Activated CD8-positive, alpha-beta T cell treated with anti-CD3 and anti-CD28 coated beads for 36 hours (primary cell): ENCODE measurements at regions not wholly inside any gene's neighbourhood (a gene's known extent, or its start where the extent isn't known, plus 50 kb on each side); places are given as distances from the start of the nearest gene placed in this dataset.

Experiments used
- ATAC-seq: fragments of 200-7000 bp; cut with Tn5 transposase; one replicate; pipeline ENCODE4 v1.10.0; 2021; ENCODE audit warnings: mild to moderate bottlenecking, moderate library complexity
- CTCF ChIA-PET: fragments of 350-600 bp; sonication (Branson Sonifier 250); formaldehyde crosslinking; loops from one replicate; lab custom pipeline; 2021; ENCODE audit warnings: antibody characterized with exemption; lab: Charles Lee
- POLR2A ChIA-PET: fragments of 350-600 bp; sonication (Branson Sonifier 250); formaldehyde crosslinking; loops from one replicate; lab custom pipeline; 2021; ENCODE audit warnings: antibody characterized with exemption; lab: Charles Lee
- DNase-seq: peaks from one replicate; pipeline ENCODE4 v3.0.0-alpha.2; 2020
- H3K27ac Mint-ChIP-seq: one replicate; pipeline ENCODE4 v1.8.0; 2021; ENCODE audit warnings: mild to moderate bottlenecking, mixed read lengths
- H3K27me3 Mint-ChIP-seq: one replicate; pipeline ENCODE4 v1.8.0; 2021; ENCODE audit warnings: mixed read lengths
- H3K36me3 Mint-ChIP-seq: one replicate; pipeline ENCODE4 v1.8.0; 2021; ENCODE audit warnings: low read depth, mixed read lengths
- H3K4me1 Mint-ChIP-seq: one replicate; pipeline ENCODE4 v1.8.0; 2021; ENCODE audit warnings: low read depth, mixed read lengths
- H3K4me3 Mint-ChIP-seq: one replicate; pipeline ENCODE4 v1.8.0; 2021; ENCODE audit warnings: mild to moderate bottlenecking, moderate library complexity, mixed read lengths
- H3K9me3 Mint-ChIP-seq: one replicate; pipeline ENCODE4 v1.8.0; 2021; ENCODE audit warnings: mixed read lengths
- CTCF ChIP-seq: fragments of 200-600 bp; IDR thresholded peaks from one replicate; pipeline ENCODE4 v1.8.0; 2022; ENCODE audit warnings: antibody characterized with exemption, mild to moderate bottlenecking
- intact Hi-C: fragments of 100-400 bp; cut with micrococcal nuclease; formaldehyde crosslinking; loops from one replicate; pipeline ENCODE4 v1.10.0; 2022

GRCh38 chr3:79835701-79836100 lies 67.9 kb upstream of the ROBO1 start:
- Mint-ChIP-seq H3K36me3 (no peaks in the 10 kb centered on the region), H3K4me3 (no peak overlapping the region), H3K4me1 (no peaks in the 10 kb centered on the region), H3K27me3 (no peaks in the 10 kb centered on the region), H3K27ac (no peak overlapping the region), H3K9me3 (peaks cover 14% of the 10 kb centered on the region)
- no peak for TF ChIP-seq CTCF
- ChIA-PET CTCF (no interaction called here), POLR2A (no interaction called here)
- no peak for ATAC-seq
- intact Hi-C loops = no loop called here
- no peak for DNase-seq

GRCh38 chr3:79824166-79824565 lies 56.4 kb upstream of the ROBO1 start:
- Mint-ChIP-seq H3K9me3 (peaks cover 4% of the 10 kb centered on the region), H3K4me1 (no peaks in the 10 kb centered on the region), H3K27me3 (no peaks in the 10 kb centered on the region), H3K4me3 (no peak overlapping the region), H3K36me3 (no peaks in the 10 kb centered on the region), H3K27ac (no peak overlapping the region)
- DNase-seq = no peak
- ChIA-PET POLR2A (no interaction called here), CTCF (no interaction called here)
- intact Hi-C loops = no loop called here
- ATAC-seq = no peak
- no peak for TF ChIP-seq CTCF

DNA sequence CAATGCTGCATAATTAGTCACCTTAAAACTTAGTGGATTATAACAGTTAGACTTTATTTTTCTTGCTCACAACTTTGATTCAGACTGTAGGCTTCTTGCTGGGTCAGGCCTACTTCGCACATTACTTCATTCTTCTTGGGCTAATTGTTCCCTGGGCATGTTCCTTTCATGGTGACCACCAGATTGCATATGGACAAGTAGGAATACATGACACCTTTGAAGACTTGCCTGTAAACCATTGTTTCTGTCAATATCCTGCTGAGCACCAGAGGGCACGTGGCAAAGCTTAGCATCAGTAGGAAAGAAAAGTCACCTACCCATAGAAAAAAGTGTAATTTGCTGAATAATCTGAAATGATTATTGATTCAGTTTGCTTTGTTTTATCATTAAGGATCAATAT lies 54.3 kb upstream of the ROBO1 start:
- Mint-ChIP-seq H3K4me3 (no peak overlapping the region), H3K36me3 (no peaks in the 10 kb centered on the region), H3K9me3 (peaks cover 2% of the 10 kb centered on the region), H3K27me3 (no peaks in the 10 kb centered on the region), H3K27ac (no peak overlapping the region), H3K4me1 (no peaks in the 10 kb centered on the region)
- CTCF ChIA-PET = no interaction called here
- POLR2A ChIA-PET = interaction anchor here (0.6 kb wide), 1 partner anchor 59 kb away, joined by 3 read pairs; no protein-coding TSS in a partner anchor
- intact Hi-C loops = no loop called here
- DNase-seq (no peak), ATAC-seq (no peak)
- no peak for TF ChIP-seq CTCF

GRCh38 chr3:79820089-79820488 lies 52.3 kb upstream of the ROBO1 start:
- Mint-ChIP-seq H3K36me3 (no peaks in the 10 kb centered on the region), H3K4me1 (no peaks in the 10 kb centered on the region), H3K27ac (no peak overlapping the region), H3K4me3 (no peak overlapping the region), H3K27me3 (no peaks in the 10 kb centered on the region), H3K9me3 (peaks cover 18% of the 10 kb centered on the region)
- intact Hi-C loops = no loop called here
- DNase-seq (no peak), ATAC-seq (no peak)
- TF ChIP-seq CTCF = no peak
- POLR2A ChIA-PET = no interaction called here
- CTCF ChIA-PET = no interaction called here

DNA sequence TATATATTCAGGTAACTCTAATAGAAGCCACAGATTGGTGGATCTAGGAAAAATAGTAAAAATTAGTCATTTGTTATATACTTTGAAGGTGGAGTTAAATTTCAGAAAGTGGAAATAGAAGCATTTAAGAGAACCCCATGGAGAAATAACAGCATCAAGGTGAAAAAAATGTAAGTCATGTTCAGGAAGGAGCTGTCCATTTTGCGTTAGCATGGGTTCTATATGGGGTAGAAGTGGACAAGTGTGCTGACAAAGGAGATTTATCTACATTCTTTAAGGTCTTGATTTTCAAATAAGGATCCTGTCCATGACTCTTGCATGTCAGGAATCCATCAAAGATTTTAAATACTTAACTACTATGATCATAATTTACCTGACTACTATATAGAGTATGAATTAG lies 50.2 kb upstream of the ROBO1 start:
- no peaks in the 10 kb centered on the region for H3K27me3 Mint-ChIP-seq
- H3K4me1 Mint-ChIP-seq = no peaks in the 10 kb centered on the region
- ATAC-seq (no peak), DNase-seq (no peak)
- H3K27ac Mint-ChIP-seq = no peak overlapping the region
- no peak for TF ChIP-seq CTCF
- ChIA-PET CTCF (no interaction called here), POLR2A (no interaction called here)
- peaks cover 21% of the 10 kb centered on the region for H3K9me3 Mint-ChIP-seq
- no peaks in the 10 kb centered on the region for H3K36me3 Mint-ChIP-seq
- intact Hi-C loops = no loop called here
- no peak overlapping the region for H3K4me3 Mint-ChIP-seq
